GM18861 (cell line): ENCODE measurements at regions not wholly inside any gene's neighbourhood (a gene's known extent, or its start where the extent isn't known, plus 50 kb on each side); places are given as distances from the start of the nearest gene placed in this dataset.

Experiments
- ATAC-seq: cut with Tn5 transposase; IDR thresholded peaks from one replicate; pipeline ENCODE4 v1.9.1; 2021; ENCODE audit not compliant: unreplicated experiment

DNA sequence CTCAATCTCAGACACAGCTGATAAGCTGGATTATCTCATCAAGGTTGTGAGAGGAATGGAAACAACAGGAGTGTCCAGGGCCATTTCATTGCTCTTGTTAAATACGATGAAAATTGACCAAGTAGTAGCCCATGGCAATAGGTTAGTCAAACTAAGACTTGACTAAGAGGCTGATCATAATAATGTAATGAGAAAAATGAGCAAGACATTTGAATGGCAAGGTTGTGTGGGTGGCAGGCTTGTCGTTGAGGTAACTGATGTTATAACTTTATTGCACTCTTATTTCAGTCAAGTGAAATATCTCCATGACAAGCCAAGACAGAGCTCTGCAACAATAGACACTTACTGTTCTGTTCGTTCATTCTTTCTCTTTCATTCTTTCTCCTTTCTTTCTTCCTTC, 532.0 kb downstream of the GATA3 start:
- no peak for ATAC-seq

DNA sequence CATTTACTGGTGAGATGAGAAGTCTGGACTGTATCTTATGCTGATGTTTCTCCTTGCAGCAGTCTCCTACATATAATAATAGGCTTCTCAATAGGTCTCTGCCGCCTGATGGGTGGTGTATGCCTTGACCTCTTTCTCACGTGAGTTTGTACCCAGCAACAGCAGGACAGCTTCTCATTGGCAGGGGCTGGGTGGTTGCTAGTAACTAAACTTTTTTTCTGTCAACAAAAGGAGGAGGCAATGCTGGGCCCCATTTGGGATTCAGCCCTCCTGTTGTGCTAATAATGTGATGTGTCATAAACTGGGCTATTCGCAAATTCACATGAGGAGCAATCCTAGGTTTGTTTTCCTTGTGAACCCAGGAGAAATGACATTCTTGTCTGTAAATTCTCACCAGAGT, 533.6 kb downstream of the GATA3 start:
- no peak for ATAC-seq

DNA sequence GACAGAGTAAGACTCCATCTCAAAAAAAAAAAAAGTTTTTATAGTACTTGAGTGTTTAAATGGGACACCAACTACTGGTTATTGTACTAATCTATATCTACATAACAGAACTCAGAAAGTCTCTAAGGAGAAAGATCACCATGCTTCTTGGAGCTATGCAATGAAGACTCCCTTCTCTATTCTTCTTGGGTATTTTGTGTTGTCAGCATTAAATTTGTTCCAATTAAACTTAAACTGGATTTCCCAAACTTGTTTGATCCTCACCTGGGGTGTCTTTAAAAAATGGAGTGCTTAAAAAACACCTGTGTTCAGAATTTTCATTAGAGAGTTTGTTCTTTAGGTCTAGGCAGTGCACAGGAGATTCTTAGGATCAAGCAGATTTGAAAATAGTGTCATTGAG, 536.0 kb downstream of the GATA3 start:
- ATAC-seq, result no peak

DNA sequence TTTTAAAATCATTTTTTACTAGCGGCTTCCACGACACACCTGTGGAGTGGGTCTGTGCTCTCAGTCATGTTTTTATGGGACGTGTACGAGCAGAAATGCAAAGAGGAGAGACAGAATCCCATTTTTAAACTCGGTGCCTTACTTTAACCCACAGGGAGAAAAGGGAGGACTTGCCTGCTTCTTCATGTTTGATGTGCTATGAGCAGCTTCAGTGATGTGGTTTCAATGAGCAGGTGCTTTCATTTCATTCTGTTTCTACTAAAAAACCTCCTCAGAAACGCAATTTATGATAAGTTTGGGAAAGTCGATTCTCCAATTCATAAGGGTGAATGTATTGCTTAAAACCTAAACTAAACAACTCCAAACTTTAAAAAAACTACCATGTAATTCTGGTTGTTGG, 537.2 kb downstream of the GATA3 start:
- ATAC-seq, result no peak

DNA sequence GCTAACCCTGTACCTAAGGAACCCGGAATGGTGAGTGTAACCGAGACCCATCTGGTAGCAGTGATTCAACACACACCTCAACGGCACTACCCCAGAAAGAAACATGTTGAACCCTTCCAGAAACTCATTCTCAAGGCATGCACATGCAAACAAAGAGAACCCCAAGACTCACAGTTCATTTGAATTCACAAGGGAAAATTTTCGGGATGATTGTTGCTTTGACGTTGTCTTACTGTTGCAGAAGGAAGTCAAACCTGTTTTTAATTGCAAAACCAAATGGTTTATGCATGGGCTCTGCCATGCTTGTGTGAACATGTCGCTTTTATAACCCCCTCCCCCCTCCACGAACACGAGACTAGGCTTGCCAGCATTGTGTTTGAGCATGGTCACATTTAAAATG, 539.7 kb downstream of the GATA3 start:
- ATAC-seq, result no peak

DNA sequence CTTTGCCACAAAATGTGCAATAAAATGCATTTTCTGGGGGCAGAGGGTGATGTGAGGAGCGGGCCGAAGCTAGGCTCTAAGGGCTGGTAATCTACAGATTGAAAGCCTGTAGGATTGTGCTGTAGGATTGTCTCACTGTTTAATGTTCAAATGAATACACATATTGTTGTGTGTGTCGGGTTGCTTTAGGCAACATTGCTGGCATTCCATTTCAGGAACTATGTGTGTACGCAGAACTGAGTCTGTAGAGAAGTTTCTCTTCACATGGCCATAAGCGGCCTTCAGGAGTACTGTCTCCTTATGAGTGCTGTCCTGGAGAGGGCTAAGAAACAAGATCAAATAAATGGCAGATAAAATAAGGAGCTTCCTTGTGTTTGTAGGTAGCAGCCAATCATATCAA, 540.2 kb downstream of the GATA3 start:
- ATAC-seq, result no peak

DNA sequence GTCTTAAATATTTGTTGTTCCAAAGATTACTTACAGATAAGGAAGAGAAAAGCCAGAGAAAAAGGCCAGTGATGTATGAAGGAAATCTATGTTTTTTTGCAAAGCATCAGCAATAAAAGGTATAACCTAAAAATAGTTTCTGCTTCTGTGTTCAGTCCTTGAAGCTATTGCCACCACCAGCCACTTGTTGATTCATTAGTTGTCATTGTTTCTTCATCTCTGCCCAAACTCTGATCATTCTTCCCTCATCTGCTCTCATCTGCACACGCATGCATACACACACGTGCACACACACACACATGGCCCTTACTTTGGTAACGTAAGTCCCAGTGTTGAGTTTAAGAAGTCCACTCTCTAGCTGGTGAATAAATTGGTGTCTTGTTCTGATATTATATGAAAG, 540.7 kb downstream of the GATA3 start:
- ATAC-seq, result no peak

DNA sequence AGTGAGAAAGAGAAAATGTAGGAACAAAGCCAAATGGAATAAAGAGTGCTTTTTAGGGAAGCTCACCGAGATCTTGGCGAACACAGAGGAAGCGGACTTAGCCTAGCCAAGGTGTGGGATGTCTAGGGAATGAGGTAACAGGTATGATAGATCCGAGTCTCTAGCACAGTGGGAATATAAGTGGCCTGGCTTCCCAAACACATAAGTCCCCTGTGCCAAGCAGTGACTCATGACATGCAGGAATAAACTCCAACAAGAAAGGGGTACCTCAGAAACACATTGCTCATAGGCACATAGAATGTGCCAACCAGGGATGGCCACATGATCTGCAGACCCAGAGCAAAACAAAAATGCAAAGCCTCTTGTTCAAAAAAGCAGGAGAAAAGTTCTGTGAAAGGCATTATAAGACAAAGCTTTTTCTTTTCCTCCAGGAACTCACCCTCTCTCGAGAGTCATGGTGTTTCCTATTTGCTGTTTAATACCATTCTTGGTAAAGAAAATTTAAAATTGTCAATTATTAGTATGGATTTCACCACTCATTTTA, 542.5 kb downstream of the GATA3 start:
- ATAC-seq, result no peak

DNA sequence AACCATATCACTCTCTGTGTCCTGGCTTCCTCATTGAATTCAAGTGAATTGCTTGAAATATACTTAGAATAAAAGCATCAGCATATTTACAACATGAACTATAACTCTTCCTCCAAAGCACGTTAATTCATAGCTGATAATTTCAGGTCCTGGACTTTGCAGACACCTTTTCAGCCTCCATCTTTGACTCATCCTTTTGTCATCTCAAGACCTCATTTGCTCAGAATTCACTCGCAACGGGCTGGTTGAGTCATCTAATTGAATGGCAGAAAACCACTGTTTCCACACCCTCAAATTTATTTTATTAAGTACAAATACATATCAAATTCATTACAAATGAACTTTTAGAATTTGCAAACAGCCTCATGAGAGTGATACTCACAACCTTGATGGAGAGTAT, 545.7 kb downstream of the GATA3 start:
- ATAC-seq, result no peak

DNA sequence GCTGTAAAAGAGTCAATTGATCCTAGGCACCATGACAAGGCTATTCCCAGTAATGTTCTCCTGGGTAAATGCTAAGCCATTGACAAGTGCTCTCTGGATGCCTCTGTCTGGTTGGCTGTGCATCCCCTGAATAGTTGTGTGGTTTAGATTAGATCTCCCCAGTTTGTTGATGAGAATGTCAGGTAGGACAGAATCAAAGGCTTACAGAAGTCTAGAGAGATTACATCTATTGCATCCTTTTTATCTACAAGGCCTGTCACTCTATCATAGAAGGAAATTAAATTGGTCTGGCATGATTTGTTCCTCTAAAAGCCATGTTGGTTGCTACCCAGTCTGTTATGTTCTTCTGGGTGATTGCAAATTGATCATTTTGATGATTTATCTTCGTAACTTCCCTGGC, 548.3 kb downstream of the GATA3 start:
- ATAC-seq, result no peak

DNA sequence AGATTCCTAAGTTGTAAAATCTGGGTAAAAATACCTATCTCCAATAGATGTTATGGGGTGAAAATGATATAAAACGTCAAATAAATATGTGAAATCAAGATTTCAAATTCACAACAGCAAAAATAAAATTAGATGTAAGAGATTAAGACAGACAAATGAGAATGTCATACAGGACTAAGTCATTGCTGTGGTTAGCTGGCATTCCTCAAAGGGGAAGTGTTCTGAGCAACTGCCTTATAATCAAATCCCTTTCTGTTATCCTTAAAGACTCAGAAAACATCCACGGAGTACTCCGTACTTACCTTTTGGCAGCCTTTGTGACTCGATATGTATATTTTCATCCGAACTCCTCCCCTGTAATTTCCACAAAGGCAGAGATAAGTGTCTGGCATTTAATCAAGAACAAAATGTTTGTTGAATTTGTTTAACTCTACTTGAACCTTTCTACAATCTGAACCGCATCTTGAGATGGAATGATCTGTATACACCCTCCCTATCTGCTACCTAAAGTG, 559.6 kb downstream of the GATA3 start:
- ATAC-seq, result no peak

DNA sequence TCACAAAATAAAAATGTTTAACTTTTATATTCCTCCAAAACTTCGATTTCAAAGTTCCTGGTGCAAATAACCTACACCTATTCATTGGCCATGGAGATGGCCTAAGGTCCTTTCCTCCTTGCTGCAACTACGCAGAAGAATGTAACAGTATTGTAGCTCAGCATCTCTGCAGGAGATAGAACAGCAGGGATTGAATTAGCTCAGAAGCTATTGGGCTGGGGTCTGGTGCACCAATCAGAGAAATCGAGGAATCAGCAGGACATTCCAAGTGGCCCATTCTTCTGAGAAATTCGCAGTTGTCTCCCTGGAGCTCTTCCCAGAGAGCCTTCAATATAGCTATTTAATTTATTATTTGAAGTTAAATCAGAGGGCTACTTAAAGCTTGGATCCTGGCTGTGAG, 560.6 kb downstream of the GATA3 start:
- no peak for ATAC-seq

DNA sequence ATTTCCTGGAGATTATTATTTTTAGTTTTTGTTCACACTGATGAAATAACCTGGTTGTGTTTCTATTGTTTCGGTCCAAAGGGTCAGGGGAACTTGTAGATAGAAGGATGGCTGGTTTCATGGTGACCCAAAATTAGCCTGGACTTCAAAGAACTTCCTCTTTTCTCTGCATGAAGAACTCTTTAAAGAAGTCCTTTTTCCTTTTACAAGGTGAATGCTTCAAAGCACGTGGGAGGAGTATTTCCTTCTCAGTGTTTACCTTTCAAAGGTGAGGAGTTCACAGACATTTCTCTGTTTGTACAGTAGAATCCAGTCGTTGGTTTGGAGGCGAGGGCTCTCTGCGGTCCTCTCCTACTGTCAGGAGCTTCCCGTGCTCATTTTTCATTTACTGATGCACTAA, 561.7 kb downstream of the GATA3 start:
- ATAC-seq, result peak; percentile 83

DNA sequence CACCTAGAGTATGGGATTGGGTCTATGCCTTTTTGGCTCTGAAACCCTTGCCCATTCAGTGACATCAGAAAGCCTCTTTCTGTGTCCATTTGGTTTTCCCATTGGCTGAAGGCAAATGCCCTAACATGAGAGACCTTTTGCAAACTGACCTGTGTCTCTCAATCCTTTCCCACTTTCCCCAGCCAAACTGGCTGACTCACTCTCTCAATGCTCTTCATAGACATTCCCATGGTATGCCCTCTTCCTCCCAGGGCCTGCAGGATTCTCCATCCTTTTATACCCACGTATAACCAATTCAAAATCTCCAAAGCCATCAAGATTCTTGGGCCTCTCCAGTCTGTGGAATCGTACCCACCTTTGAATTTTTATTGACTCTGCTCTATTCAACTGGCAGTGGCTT, 563.3 kb downstream of the GATA3 start:
- no peak for ATAC-seq

DNA sequence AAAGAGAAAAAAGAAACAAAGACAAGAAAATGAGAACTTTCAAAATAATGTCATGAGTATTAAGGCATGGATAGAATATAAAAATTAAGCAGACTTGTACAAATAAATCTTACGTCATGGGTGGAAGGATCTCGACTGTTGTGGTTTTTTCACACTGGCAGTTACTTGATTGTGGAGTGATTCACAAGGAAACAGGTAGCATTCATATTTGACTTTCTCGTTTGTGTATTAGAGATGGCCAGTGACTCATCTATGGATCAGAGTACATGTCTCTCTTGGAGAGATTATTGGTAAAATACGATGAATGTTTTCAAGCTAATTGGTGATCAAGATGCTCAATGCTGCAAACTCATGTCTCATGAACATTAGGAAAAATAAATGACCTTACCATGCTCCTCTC, 564.3 kb downstream of the GATA3 start:
- no peak for ATAC-seq

DNA sequence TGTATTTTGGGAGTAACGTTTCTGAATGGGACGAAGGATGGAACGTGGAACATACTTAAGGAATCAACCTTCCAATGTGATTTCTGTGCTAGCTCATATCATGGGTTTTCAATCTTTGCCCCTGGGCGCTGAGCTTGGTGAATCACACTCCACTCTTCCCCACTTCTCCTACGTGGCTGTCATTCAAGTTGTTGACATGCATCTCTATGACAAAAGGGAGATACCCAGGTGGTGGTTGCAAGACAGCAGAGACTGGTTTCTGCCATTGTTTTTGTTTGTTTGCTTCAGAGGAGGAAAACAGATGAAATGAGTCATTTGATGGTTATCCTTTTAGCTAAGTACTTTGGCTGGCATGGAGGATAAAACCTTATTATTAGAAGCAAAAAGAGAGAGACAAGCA, 573.9 kb downstream of the GATA3 start:
- ATAC-seq, result no peak

DNA sequence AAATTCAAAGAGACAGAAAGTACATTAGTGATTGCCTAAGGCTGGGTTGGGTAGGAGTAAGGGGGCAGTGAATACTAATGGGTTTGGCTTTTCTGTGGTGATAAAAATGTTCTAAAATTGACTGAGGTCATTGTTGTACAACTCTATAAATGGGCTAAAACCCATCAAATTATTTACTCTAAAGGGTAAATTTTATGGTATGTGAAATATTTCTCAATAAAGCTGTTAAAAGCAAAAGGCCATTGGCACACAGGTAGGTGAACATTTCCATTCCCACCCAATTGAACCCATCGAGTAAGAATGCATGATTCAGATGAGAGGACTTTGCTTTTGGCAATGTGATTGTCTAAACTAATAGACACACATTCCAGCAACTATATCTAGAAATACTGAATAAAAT, 579.4 kb downstream of the GATA3 start:
- ATAC-seq, result no peak

DNA sequence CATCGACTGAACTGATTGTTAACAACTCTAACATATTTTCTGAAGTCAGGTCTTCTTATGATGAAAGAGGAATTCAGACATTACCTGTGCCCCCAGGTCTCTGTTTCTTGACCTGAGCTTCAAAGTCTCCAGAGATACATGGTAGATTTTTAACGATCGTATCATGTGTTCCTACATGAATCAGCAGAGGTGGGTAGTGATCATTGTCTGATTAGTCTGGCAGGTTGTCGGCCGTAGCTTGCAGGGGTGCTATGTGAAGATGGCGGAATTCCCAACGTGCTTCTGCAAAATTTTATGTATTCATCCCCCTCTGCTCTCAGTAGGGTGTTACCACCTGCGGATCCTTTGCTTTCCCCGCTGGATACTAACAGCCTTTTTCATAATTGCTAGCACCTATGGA, 581.9 kb downstream of the GATA3 start:
- ATAC-seq, result no peak

DNA sequence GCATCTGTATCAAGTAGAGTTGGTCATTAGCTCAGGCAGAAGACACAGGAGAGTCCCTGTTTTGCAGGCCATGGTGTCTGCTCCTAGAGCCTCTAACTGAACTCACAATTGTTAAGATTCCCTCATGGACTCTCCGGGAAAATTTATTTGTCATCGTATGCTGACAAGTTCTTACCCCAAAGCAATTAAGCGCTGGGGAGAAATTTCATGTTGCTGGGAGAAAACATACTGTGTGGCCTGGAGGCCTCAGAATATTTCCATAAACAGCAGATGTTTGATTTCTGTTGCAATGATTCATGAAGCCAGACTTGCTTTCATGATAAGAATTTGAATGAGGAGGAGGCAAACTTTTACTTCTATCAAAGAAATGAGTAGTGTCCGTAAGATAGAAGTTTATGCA, 583.2 kb downstream of the GATA3 start:
- no peak for ATAC-seq

DNA sequence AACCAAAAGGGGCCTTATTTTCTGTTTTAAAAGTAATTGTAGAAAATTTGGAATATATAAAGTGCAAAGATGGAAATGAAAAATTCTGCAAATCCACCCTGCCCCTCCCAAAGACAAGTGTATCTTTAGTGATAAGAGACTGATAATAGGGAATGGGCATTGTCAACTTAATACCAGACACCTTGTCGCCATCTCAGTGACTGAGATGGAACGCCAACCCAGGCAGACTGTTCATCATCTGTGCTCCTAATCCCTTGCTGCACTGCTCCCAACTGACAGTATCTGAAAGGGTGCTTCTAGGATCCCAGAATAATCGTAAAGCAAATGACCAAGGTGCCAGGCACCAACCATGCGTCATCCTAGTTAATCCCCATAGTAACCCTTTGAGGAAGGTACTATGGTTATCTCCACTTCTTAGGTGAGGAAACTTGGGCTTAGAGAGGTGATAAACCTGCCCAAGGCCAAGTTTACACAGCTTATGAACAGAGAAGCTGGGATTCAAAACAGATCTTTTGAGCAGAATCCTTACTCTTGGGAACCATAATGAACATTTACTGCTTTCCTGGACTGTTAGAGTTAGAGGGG, 583.7 kb downstream of the GATA3 start:
- ATAC-seq, result no peak

DNA sequence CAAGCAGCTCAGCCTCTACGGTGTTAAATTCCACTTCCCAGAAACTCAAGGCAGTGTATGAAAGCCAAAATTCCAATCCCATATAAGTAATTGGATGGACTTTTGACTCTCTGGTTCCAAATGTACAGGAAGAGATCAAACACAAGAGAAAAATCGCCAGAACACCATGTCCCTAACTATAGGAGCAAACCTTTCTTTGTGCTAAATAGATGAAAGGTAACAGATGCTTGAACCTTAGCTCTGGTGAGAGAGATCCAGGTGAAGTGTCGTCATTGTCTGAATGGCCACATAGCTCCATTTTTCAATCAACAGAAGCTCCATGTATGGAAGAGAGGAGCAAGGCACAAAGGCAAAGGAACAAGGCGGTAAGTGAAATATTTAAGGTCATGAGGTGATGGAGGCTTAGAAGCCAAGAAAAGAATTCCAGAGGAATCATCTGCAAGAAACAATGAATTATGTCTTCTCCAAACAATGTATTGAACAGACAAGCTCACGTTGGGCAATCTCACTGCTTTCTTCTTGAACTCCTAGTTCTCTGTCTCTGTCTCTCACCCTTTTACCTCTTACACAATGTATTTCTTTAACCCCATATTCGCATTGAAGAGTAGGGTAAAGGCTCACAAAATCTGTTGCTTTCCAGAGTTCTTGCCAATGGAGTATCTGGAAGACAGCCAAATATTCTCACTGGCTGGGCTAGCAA, 585.1 kb downstream of the GATA3 start:
- ATAC-seq, result no peak

DNA sequence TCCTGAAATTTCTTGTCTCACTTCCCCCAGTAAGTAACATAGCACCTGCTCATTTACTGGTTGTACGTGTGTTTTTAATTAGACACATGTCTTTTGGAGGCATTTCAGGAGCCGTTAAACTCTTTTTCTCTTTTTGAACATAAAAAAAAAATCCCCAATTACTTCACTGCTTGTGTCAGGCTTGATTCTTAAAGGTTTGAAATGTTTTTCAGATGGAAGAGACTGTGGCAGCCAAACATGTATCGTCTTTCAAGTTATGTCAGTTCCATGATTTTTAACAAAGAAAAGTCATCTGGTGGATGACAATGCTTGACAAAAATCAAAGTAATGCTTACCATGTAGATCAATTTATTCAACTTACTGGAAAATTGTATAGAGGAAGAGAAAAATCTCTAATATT, 585.8 kb downstream of the GATA3 start:
- no peak for ATAC-seq

DNA sequence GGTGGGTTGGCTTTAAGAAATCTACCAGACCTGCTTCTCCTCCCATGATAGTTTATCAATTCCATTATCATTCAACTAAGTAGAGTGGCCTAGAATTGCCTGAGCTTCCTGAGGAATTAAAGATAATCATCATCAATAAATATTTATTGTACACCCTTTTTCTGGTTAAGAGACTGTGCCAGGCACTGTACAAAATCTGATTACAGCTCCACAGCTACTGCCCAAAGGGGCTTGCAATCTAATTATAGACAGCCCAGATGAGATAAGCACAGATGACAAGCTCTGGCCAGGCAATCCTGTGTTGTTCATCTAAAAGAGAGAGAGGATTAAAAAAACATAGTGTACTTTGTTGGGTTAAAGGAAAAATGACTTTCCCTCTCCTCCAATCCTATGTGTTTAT, 586.4 kb downstream of the GATA3 start:
- no peak for ATAC-seq
